H1 (cell line): ENCODE measurements at regions not wholly inside any gene's neighbourhood (a gene's known extent, or its start where the extent isn't known, plus 50 kb on each side); places are given as distances from the start of the nearest gene placed in this dataset.

Experiments used
- BCL11A ChIP-seq, 2 experiments: IDR thresholded peaks; one replicate each; pipeline ENCODE4 v1.6.1; 2011; ENCODE audit warnings: low read depth in 2 of 2, low read length in 2 of 2, mild to moderate bottlenecking in 2 of 2
- CEBPB ChIP-seq: IDR thresholded peaks from 2 replicates; pipeline ENCODE4 v1.6.1; 2012; ENCODE audit warnings: low read depth, low read length
- EZH2 ChIP-seq: fragments of 200-600 bp; sonication (generic); IDR thresholded peaks from 2 replicates; pipeline ENCODE4 v1.7.1; 2012; ENCODE audit warnings: low read depth, mild to moderate bottlenecking, moderate library complexity, low read length, inconsistent platforms; ENCODE audit not compliant: severe bottlenecking
- HDAC2 ChIP-seq, 2 experiments: fragments of 300-600 bp in 1 of 2; sonication (generic) in 1 of 2; IDR thresholded peaks; 2 replicates each; pipeline ENCODE4 v1.6.1; 2011 to 2012; ENCODE audit warnings: low read depth in 2 of 2, low read length in 2 of 2, mild to moderate bottlenecking in 2 of 2, moderate library complexity in 2 of 2, borderline replicate concordance in 1 of 2, inconsistent platforms in 1 of 2
- KDM5A ChIP-seq: fragments of 200-600 bp; IDR thresholded peaks from 2 replicates; pipeline ENCODE4 v1.7.1; 2012; ENCODE audit warnings: mild to moderate bottlenecking, low read length, inconsistent platforms, mixed read lengths
- POLR2A ChIP-seq, 2 experiments: IDR thresholded peaks; 1 replicate in 1 of 2; 2 replicates in 1 of 2; pipeline ENCODE4 v1.6.1; 2011; ENCODE audit warnings: low read depth in 2 of 2, low read length in 2 of 2, mild to moderate bottlenecking in 2 of 2; ENCODE audit errors: control extremely low read depth in 1 of 2
- POLR2AphosphoS5 ChIP-seq: IDR thresholded peaks from 2 replicates; pipeline ENCODE4 v1.6.1; 2011; ENCODE audit warnings: low read depth, low read length
- RAD21 ChIP-seq, 2 experiments: IDR thresholded peaks in 1 of 2; conservative IDR thresholded peaks in 1 of 2; 2 replicates each; pipeline ENCODE4 v1.6.1; 2011; ENCODE audit warnings: low read depth in 2 of 2, low read length in 2 of 2, improper control_type of control experiment in 1 of 2, inconsistent platforms in 1 of 2, mild to moderate bottlenecking in 1 of 2, moderate library complexity in 1 of 2
- SP2 ChIP-seq: IDR thresholded peaks from 2 replicates; pipeline ENCODE4 v1.6.1; 2012; ENCODE audit warnings: mild to moderate bottlenecking, low read length, inconsistent platforms
- SRF ChIP-seq: IDR thresholded peaks from 2 replicates; pipeline ENCODE4 v1.6.1; 2011; ENCODE audit warnings: mild to moderate bottlenecking, low read depth, low read length, moderate library complexity
- ZNF274 ChIP-seq: IDR thresholded peaks from 2 replicates; pipeline ENCODE4 v1.7.0; 2012; ENCODE audit warnings: low read length, borderline replicate concordance; ENCODE audit errors: extremely low read depth
- TF ChIP-seq, protein P1 (sequence below), 3 experiments: IDR thresholded peaks; 1 replicate in 2 of 3; 2 replicates in 1 of 3; pipeline versions ENCODE4 v1.5.1 to v1.6.1; 2011; ENCODE audit warnings: low read length in 3 of 3, mild to moderate bottlenecking in 3 of 3, inconsistent platforms in 2 of 3, low read depth in 1 of 3, moderate library complexity in 1 of 3; ENCODE audit not compliant: insufficient read depth in 1 of 3; ENCODE audit errors: control extremely low read depth in 1 of 3
- TF ChIP-seq, protein P2 (sequence below): IDR thresholded peaks from 2 replicates; pipeline ENCODE4 v1.6.1; 2011; ENCODE audit warnings: low read length, improper control_type of control experiment

- TF ChIP-seq RAD21 (IDR thresholded peaks at IDR 0.05 in 1 of 2, conservative IDR thresholded peaks at IDR 0.05 in 1 of 2; ENCODE audit: low read depth in 2 of 2, low read length in 2 of 2) = no peak
- TF ChIP-seq, protein P1, sequence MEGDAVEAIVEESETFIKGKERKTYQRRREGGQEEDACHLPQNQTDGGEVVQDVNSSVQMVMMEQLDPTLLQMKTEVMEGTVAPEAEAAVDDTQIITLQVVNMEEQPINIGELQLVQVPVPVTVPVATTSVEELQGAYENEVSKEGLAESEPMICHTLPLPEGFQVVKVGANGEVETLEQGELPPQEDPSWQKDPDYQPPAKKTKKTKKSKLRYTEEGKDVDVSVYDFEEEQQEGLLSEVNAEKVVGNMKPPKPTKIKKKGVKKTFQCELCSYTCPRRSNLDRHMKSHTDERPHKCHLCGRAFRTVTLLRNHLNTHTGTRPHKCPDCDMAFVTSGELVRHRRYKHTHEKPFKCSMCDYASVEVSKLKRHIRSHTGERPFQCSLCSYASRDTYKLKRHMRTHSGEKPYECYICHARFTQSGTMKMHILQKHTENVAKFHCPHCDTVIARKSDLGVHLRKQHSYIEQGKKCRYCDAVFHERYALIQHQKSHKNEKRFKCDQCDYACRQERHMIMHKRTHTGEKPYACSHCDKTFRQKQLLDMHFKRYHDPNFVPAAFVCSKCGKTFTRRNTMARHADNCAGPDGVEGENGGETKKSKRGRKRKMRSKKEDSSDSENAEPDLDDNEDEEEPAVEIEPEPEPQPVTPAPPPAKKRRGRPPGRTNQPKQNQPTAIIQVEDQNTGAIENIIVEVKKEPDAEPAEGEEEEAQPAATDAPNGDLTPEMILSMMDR (IDR thresholded peaks at IDR 0.05; ENCODE audit: control extremely low read depth in 1 of 3, insufficient read depth in 1 of 3, low read depth in 1 of 3, low read length in 3 of 3) = no peak
- TF ChIP-seq, protein P2, sequence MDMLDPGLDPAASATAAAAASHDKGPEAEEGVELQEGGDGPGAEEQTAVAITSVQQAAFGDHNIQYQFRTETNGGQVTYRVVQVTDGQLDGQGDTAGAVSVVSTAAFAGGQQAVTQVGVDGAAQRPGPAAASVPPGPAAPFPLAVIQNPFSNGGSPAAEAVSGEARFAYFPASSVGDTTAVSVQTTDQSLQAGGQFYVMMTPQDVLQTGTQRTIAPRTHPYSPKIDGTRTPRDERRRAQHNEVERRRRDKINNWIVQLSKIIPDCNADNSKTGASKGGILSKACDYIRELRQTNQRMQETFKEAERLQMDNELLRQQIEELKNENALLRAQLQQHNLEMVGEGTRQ = no peak
- no peak for TF ChIP-seq EZH2
- no peak for TF ChIP-seq SP2
- TF ChIP-seq SRF = no peak
- no peak for TF ChIP-seq KDM5A
- TF ChIP-seq POLR2A (IDR thresholded peaks at IDR 0.05; ENCODE audit: control extremely low read depth in 1 of 2, low read depth in 2 of 2, low read length in 2 of 2) = no peak
- no peak for TF ChIP-seq BCL11A (IDR thresholded peaks at IDR 0.05; ENCODE audit: low read depth in 2 of 2, low read length in 2 of 2)
- TF ChIP-seq POLR2AphosphoS5 = no peak
- no peak for TF ChIP-seq CEBPB
- TF ChIP-seq ZNF274 = no peak
- no peak for TF ChIP-seq HDAC2 (IDR thresholded peaks at IDR 0.05; ENCODE audit: borderline replicate concordance in 1 of 2, low read depth in 2 of 2, low read length in 2 of 2)
Measured at GRCh38 chr13:88285329-88285728, 614.2 kb downstream of the SLITRK5 start.
